Fibroblast of skin of abdomen (primary cell): ENCODE measurements at regions not wholly inside any gene's neighbourhood (a gene's known extent, or its start where the extent isn't known, plus 50 kb on each side); places are given as distances from the start of the nearest gene placed in this dataset.
A peak's percentile ranks its signal among the peaks of the same experiment; 100 is the strongest.

Experiments used
- DNase-seq: peaks from one replicate; pipeline ENCODE4 v3.0.0-alpha.2; 2013

GRCh38 chr9:115946530-115946929, 207.1 kb upstream of the PAPPA start:
- DNase-seq: no peak

- no peak for DNase-seq
These were observed 201.6 kb upstream of the PAPPA start for GRCh38 chr9:115951977-115952376.

GRCh38 chr9:115952430-115953292, 200.9 kb upstream of the PAPPA start:
- peak; percentile 59 for DNase-seq

GRCh38 chr9:115956371-115956770, 197.2 kb upstream of the PAPPA start:
- no peak for DNase-seq

GRCh38 chr9:115957585-115957984, 196.0 kb upstream of the PAPPA start:
- DNase-seq: peak; percentile 63

GRCh38 chr9:115964710-115965347, 188.8 kb upstream of the PAPPA start:
- peak; percentile 60 for DNase-seq

- DNase-seq: no peak
These were observed 186.9 kb upstream of the PAPPA start for GRCh38 chr9:115966660-115967059.

GRCh38 chr9:115969096-115969495, 184.5 kb upstream of the PAPPA start:
- no peak for DNase-seq

GRCh38 chr9:115972362-115972761, 181.2 kb upstream of the PAPPA start:
- DNase-seq: no peak

- peak; percentile 57 for DNase-seq
These were observed 180.6 kb upstream of the PAPPA start for GRCh38 chr9:115972843-115973595.

GRCh38 chr9:115976781-115977180, 176.8 kb upstream of the PAPPA start:
- DNase-seq: no peak

GRCh38 chr9:115978091-115978490, 175.5 kb upstream of the PAPPA start:
- no peak for DNase-seq

- DNase-seq: peak; percentile 50
These were observed 174.9 kb upstream of the PAPPA start for GRCh38 chr9:115978659-115979096.

GRCh38 chr9:115980054-115980453, 173.5 kb upstream of the PAPPA start:
- no peak for DNase-seq

- DNase-seq: no peak
These were observed 173.1 kb upstream of the PAPPA start for GRCh38 chr9:115980502-115980901.

- no peak for DNase-seq
These were observed 172.6 kb upstream of the PAPPA start for GRCh38 chr9:115980976-115981375.

- DNase-seq: no peak
These were observed 170.2 kb upstream of the PAPPA start for GRCh38 chr9:115983366-115983765.

- no peak for DNase-seq
These were observed 167.9 kb upstream of the PAPPA start for GRCh38 chr9:115985657-115986056.

GRCh38 chr9:115986508-115986907, 167.1 kb upstream of the PAPPA start:
- no peak for DNase-seq

GRCh38 chr9:115988701-115989100, 164.9 kb upstream of the PAPPA start:
- no peak for DNase-seq

- no peak for DNase-seq
These were observed 163.8 kb upstream of the PAPPA start for GRCh38 chr9:115989831-115990230.

GRCh38 chr9:115992834-115993233, 160.8 kb upstream of the PAPPA start:
- DNase-seq: peak; percentile 89

- peak; percentile 93 for DNase-seq
These were observed 155.7 kb upstream of the PAPPA start for GRCh38 chr9:115997923-115998322.
